Stimulated activated CD4-positive, alpha-beta T cell treated with anti-CD3 and anti-CD28 coated beads, Interleukin-12 subunit alpha, Interleukin-12 subunit beta, amount 100 ng/mL, for 24 hours (primary cell): ENCODE measurements at regions not wholly inside any gene's neighbourhood (a gene's known extent, or its start where the extent isn't known, plus 50 kb on each side); places are given as distances from the start of the nearest gene placed in this dataset.

ENCODE experiments used
- DNase-seq, 2 experiments: peaks; one replicate each; pipeline ENCODE4 v3.0.0-alpha.2; 2020; ENCODE audit warnings: low read depth in 2 of 2

DNA sequence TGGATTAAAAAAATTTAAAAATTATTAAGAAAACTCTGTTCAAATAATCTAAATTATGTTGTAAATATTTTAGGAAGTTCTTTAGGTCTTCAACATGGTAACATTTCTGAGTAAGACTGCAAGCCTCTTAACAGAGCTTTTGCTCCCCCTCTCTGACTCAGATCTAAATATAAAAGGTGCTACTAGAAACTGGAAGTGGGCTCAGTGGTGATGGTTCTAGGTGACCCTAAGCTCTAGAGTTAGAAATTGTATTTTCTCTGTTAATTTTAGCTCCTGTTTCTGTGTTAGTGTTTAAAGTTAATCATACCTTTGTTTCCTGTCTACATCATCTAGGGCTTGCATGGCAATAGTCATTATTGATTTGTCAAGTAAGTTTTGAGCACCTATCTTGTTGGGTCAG, 159.9 kb upstream of the MEIS2 start:
- DNase-seq, result no peak

DNA sequence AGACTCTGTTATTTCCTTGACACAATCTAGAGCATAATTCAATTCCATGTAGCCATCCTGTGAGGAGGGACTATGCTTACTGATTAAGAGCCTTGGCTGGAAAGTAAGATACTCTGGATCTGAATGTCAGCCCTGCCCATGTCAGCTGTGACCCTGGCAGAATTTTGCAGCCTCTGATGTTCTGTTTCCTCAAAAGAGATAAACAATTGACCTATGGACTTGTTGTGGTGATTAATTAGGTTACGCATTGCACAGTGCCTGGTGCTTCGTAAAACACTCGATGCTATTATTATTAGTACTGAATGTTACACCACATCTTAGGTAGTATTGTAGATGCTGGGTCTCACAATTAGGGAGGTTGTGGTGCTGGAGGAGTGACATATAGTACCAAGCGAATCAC, 161.3 kb upstream of the MEIS2 start:
- no peak for DNase-seq

DNA sequence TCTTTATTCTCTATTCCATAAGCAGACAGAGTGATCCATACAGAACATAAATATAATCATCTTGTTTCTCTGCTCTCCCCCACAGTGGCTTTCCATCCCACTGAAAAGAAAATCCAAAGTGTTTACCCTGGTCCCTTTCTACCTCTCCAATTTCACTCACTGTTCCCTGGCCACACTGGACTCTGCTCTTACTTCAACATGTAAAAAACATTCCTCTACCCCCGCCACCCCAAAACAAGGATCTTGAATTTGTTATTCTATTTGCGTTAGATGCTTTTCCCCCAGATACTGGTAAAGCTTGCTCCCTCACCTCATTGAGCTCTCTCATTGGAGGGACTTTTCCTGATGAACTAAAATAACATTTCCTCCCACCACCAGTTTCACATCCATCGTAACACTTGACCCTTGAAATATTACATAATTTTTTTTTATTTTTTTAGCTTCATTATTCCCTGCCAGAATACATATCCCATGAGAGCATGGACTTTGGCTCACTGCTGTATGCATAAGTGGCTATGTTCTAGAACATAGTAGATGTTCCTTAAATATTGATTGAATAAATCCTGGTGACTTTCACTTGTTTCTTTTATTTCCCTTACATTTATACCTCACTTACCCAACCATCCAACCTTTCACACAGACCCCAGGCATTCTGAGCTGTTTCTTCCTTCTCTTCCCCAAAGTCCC, 162.7 kb upstream of the MEIS2 start:
- DNase-seq, result no peak

DNA sequence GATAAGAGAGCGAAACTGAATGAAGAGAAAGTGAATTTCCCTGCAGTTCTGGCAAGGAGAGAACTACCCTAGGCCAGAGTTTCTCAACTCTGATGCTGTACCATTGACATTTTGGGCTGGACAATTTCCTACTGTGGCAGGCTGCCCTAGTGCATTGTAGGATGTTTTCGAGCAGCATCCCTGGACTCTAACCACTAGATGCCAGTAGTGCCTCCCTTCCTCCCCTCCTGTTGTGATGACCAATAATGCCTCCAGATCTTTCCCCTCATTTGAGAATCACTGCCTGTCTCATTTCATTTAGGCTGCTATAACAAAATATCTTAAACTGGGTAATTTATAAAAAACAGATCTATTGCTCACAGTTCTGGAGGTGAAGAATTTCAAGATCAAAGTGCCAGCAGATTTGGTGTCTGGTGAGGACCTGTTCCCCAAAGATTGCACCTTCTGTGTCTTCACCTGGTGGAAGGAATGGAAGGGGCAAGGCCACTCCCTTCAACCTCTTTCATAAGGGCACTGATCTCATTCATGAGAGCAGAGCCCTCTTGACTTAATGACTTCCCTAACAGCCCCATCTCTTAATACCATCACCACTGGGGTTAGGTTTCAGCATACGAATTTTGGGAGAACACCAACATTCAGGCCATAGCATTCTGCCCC, 188.9 kb upstream of the MEIS2 start:
- DNase-seq, result no peak

DNA sequence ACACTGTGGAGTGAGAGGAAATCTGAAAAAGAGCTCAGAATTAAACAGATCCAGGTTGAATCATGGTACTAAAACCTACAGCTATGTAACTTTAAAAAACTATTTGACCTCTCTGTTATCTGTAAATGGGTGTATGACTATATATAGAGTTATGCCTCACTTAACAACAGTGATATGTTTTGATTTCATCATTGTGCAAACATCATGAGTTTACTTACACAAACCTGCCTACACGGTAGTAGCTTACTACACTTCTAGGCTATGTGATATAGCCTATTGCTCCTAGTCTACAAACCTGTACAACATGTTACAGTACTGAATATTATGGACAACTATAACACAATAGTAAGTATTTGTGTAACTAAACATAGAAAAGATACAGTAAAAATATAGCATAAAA, 191.6 kb upstream of the MEIS2 start:
- DNase-seq, result no peak

DNA sequence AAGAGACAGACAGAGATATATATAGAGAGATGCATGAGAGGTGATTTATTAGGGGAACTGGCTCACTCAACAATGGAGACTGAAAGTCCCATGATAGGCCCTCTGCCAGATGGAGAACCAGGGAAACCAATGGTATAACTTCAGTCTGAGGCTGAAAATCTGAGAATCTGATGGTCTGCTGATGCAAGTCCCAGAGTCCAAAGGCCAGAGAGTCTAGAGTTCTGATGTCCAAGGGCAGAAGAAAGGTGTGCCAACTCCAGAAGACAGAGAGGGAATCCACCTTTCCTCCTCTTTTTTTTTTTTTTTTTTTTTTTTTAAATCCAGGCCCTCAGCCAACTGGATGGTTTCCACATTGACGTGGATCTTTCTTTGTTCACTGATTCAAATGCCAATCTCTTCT, 197.9 kb upstream of the MEIS2 start:
- DNase-seq, result no peak

DNA sequence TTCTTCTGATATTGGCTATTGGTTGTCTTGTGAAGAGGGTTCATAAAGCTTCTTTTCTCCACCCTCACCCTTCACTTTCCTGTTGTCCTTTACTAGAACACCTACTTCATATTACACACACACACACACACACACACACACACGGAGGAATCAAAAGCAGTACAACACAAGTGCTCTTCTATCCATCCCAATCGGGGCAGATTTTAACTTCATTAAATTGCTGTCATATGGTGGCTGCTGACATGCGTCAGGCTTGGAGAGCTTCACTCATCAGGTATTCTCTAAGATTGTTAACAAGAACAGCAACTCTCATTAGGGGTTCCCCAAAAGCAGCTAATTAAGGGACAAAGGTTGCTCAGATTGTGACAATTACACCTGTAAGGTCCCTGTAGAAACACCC, 239.1 kb upstream of the MEIS2 start:
- DNase-seq, result no peak

DNA sequence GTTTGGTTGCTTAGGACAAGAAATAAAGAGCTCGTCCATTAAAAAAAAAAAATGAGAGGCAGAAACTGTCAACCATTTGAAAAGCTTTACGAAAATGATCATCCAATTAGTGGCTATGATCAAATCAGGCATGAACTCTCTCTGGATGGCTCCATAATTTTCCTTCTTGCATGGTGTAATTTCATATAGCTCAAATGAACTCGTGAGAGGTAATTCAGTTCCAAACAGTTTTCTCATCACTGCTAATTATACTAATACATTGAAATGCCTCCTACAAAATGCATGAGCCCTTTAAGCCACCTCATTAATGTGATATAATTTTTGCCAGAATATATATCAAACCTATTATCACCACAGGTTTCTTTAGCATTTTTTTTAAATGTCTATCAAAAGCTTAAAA, 239.5 kb upstream of the MEIS2 start:
- DNase-seq, result no peak

DNA sequence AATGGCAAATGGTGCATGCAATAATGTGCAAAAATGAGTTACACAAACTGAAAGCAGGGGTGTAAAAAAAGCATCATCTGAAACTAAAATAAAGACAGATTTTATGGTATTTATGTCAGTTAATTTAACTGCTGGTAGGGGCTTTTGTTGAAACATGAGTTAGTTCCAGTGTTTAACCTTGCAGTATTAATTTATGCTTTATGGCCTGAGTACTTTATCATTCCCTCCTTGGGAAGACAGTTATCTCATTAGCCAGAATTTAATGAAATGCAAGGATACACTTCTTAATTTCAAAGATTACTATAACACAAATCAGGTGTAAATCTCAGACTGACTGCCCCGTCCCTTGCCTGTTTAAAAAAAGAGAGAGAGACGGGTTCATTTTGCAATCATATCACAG, 240.1 kb upstream of the MEIS2 start:
- no peak for DNase-seq

DNA sequence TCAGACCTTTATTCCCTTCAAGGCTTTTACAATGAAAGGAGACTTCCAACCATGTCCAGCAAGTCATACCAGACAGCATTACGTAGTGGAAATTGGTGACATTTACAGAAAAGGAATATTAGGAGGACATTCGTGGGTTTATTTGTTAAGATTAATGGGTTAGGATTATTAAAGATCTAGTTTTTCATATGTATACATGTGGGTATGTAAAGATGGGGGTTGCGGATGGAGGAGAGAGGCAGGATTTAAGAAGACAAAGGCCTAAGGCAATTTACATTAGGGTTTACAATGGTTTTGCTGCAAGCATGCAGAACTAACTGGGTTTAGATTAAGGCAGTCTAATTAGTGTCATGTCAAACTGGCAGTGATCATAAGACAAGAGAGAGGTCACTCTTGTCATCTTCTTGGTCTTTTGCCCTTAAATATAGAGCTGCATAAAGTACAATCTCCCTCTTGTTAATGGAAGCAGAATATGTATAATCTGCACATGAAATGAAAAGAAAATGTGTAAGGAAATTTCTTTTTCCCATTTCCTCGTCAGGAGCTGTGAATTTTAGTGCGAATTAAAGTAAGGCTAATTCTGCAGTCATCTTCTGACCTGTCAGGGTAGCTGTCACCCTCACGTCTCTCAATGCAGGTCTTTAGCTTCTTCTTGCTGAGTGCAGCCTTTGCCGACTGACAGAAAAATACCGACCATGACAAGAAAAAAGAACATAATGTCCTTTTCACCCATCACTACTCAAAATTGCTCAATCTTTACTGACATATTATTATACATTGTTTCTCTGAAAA, 258.9 kb upstream of the MEIS2 start:
- no peak for DNase-seq

DNA sequence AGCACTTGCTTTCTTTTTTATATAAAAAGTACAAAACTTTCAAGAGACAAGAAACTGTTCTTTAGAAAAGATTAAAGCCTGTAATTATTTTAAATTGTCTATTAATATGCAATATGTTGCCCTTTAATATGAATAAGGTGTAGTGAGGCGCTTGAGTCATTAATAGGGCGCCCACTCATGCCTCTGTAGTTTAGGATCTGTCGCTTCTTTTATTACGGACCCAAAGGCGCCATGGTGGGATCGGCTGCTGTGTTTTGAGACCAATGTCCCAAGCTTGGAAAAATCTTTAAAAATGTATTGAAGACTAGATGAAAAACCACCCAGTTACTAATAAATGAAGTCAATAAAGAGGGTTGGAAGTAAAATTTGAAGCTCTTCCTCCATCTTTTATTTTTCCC, 259.5 kb upstream of the MEIS2 start:
- DNase-seq, result no peak

DNA sequence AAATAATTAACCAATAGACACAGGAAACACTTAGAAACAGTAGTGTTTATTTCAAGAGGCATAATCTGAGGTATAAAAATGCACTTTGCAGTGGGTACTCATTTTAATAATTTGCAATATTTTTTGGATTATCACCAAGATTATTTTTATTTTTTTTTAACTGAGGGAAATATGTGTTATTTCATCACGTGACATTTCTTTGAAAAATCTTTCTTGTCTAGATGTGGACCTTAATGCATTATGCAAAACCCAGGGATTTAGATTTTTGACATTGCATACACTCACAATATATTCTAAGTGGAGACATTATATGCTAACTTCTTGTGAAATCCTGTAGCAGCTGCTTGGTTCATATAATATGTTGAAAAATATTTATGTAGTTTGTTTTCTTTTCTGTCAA, 260.4 kb upstream of the MEIS2 start:
- no peak for DNase-seq

DNA sequence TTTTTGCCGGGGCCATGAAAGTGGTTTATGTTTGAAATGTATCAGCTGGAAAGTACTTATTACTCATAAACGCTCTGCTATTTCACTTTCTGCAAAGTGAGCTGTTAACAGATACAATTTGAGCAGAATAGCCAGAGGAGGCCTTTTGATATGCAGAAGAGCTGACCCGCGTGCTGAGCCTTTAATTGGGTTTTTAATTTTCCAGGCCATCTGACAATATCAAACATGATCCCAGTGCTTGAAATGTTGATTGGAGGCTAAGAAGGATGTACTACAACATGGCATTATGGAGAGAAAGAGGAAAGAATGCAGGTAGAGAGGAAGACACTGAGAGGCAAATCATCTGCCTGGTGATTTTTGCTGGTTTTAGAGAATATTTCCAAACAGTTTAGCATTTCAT, 261.3 kb upstream of the MEIS2 start:
- no peak for DNase-seq

DNA sequence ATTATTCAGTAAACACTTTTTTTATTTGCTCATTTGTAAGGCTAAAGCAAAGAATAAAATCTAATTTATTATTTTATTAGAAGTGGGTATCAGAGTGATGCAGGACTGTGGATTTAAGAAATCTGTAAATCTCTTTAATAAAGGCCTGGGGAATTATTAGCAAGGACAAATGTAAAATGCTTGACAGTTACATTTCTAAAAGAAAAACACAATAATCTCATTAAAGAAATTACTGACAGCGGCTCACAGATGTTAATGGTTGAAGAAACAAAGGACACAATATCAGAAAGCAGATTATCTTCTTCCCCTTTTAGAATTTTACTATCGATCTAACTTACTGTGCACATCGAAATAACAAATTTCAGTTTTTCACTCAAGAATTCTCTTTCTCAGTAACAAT, 262.1 kb upstream of the MEIS2 start:
- no peak for DNase-seq

DNA sequence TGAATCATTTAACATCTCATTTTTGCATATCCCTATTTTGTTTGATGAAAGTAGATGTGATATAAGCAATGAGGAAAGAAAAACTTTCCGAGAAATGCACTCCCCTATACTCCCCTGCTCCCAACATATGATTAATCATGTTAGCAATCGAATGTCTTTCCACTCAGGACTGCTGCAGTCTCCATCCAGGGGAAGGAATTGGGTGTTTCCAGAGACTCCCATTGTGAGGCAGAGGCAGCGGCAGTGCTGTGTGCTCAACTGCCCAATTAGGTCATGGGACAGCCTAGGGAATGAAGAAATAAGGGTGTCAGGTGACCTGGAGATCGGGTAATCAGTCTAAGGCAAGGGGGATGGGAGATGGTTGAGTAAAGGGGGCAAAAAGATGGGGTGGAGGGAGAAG, 268.6 kb upstream of the MEIS2 start:
- no peak for DNase-seq

DNA sequence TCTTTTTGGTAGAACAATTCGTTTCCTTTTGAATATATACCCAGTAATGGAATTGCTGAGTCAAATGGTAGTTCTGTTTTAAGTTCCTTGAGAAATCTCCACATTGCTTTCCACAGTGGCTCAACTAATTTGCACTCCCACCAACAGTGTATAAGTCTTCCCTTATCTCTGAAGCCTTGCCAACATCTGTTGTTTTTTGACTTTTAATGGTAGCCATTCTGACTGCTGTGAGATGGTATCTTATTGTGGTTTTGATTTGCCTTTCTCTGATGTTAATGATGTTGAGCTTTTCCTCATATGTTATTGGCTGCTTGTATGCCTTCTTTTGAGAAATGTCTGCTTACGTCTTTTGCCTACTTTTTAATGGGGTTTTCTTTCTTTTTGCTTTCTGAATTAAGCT, 270.6 kb upstream of the MEIS2 start:
- DNase-seq, result no peak

DNA sequence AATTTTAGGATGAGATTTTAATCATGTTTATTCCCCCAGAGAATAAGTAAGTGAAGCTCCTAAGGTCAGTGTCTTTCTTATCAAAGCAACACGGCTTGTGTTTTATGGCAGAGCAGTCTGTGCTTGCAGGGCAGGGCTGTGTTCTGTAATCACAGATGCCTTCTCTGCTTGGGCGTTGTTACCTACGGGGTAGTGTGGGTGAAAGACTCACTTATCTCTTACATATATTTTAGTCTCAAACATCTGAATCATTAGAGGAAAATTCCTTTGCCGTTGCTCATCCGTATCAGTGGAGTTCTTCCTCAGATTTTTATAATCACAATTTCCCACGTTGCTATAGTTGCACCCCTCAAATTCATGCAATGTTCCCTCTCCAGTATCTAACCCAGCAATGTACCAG, 271.7 kb upstream of the MEIS2 start:
- no peak for DNase-seq

DNA sequence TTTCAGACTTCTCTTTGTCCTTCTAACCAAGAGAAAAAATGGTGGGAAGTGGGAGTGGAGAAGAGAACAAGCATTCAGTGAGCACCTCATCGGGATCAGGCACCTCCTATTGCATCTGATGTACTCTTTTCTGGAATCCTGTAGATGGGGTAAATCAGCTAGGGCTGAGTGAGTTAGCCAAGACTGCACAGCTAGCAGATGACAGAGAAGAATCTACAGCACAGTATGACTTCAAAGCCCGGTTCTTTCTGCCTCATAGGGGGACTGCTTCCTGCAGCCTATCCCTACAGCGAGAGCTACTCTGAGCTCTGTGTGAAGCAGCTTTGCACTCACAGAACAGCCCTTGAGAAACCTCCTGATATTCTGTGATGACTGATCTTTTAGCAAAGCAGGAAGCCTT, 275.2 kb upstream of the MEIS2 start:
- DNase-seq, result no peak

DNA sequence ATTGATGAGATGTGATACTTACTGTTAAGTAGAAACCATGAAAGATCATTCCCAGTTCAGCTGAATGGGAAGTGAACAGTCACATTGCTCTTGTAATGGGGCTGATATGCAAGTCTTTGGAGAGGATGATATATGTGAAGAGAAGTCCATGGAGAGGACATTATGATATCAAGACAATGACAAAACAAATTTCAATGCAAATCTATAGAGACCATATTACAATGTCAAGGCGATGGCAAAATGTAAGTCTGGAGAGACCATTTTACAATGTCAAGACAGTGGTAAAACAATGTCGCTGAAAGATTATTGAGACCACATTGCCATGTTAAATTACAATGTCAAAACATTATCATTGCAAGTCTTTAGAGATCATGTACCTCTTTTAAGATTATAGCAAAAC, 277.1 kb upstream of the MEIS2 start:
- no peak for DNase-seq

DNA sequence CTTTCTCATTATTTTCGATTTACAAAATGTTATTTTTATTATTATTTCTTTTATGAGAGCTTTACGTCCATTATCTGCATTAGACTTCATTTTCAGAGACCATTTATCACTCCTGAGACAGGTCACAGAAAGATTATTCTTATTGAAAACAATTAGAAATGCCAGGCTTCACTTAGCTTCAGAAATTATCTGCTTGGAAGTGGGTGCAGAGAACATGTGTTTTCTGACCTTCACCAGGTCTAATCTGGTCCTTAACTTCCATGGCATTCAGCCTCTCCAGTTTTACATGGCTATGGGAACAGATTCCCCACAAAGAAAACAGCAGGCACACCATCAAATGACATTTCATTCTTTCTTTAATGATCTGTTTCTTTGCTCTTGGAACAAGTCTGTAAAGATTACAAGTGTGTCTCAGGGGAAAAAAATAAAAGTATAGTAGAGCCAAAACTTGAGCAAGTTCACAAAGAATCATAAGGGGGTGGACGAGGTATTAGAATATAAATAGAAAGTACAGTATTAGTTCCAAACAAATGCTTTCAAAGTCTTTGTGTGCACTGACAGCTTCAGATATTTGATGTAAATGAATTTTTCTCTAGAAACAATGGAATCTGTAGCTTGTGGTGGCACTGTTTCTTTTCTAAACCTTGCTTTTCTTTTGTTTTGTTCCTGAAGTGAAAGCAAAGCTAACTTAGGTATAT, 294.2 kb upstream of the MEIS2 start:
- DNase-seq, result no peak

DNA sequence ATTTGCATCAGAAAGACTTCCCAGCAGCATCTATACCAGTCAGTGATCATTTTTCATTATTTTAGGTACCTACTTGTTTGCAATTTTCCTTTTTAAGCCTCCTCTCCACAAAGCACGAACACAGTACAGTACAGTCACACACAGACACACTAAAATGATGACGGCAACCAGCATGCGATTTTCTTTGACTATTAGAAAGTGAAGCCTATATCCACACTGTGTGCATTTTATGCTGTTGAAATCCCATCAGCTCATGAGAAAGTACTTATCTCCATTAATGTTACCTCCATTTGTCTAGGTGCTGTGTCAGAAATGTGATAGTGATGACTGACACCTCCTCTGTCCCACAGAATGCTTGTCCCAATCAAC, 294.7 kb upstream of the MEIS2 start:
- DNase-seq, result no peak

DNA sequence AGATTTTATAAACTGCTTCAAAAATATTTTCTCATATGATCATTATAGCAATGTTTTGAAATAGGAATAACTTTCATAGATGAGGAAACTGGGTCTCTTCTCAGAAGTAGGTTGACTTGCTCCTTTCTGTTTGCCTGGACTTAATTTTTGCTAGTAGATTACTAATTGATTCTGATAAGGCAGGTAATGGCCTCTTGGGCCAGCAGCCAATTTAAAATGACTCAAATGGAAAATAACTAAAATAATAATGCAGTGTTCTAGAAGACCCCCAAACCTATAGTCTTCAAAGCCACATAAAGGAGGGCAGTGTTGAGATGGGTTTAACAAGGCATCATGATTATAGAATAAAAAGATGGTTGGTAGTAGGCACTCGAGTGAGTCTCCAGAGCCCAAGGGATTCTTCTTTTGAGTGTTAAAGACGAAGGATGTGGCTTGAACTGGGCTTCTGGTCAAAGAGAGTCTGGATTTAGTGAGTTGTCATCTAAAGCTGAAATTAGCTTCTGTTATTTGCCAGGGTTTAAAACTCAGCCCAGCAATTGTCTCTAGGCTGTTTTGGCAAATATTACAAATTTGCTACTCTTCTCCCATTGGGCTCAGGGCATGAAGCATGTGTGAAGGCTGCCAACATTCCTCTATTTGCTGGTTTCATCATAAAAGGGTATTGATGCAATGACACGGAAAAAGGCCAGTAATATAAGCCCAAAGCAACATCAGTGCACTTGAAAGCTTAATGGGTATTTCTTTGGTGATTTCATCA, 297.1 kb upstream of the MEIS2 start:
- no peak for DNase-seq
